GM12873 (cell line): ENCODE measurements at regions not wholly inside any gene's neighbourhood (a gene's known extent, or its start where the extent isn't known, plus 50 kb on each side); places are given as distances from the start of the nearest gene placed in this dataset.

ENCODE experiments used
- TF ChIP-seq, protein P1 (sequence below): IDR thresholded peaks from 2 replicates; pipeline ENCODE4 v1.5.1; 2012; ENCODE audit warnings: low read depth, mild to moderate bottlenecking, moderate library complexity, low read length, control low read depth; ENCODE audit not compliant: insufficient read depth; ENCODE audit errors: missing control alignments

DNA sequence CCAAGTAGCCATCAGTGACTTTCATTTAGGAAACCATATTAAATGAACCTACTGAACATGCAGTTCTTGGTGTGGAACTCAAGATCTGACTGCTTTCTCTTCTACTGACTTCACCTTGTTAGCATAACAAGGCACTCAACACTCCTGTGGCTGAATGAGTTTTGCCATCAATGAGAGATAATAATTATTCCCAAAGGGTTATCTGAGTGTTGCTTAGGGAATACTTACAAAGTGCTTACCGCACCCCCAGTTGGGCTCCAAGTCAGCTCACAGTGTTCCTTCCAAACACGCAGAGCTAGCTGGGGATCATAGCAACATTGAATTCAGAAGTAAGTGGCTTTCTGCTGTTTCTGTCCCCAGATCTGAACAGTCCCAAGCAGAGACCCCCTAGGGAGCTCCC is 182.9 kb downstream of the SREK1 start:
- TF ChIP-seq, protein P1, sequence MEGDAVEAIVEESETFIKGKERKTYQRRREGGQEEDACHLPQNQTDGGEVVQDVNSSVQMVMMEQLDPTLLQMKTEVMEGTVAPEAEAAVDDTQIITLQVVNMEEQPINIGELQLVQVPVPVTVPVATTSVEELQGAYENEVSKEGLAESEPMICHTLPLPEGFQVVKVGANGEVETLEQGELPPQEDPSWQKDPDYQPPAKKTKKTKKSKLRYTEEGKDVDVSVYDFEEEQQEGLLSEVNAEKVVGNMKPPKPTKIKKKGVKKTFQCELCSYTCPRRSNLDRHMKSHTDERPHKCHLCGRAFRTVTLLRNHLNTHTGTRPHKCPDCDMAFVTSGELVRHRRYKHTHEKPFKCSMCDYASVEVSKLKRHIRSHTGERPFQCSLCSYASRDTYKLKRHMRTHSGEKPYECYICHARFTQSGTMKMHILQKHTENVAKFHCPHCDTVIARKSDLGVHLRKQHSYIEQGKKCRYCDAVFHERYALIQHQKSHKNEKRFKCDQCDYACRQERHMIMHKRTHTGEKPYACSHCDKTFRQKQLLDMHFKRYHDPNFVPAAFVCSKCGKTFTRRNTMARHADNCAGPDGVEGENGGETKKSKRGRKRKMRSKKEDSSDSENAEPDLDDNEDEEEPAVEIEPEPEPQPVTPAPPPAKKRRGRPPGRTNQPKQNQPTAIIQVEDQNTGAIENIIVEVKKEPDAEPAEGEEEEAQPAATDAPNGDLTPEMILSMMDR = no peak

DNA sequence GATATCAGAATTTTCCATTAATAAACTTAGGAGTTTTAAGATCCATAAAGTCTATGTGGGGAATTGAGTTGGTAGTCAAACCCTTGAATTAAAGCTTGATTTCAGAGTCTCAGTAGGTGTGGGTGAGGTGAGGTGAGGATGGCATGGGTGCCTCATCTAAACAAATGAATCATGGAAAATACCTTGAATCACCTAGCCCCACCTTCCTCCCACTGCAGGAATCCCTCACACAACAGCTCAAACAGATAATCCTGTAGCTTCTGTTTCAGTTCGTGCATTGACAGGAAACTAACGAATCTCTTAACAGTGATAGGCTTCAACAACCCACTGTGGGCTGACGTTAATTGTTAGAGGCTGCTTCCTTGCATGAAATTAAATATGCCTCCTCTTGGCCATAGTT is 185.0 kb downstream of the SREK1 start:
- TF ChIP-seq, protein P1 = no peak

DNA sequence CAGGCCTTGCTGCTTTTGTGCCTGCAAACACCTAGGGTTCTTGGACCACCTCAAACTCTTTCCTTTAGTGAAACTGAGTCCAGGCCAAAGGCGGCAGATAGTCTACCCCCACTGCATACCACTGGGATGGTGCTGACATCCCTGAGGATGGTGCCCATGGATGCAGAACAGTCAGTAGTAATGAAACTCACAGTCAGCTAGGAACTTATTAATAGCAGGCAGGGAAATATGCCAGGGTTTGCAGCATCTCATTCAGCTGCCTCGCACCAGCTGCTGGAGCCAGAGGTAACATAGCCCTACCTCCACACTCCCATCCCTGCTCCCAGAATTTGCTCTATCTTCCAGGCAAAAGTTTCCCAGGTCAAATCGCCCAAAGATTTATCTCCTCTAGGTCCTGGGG is 189.1 kb downstream of the SREK1 start:
- TF ChIP-seq, protein P1 = no peak

DNA sequence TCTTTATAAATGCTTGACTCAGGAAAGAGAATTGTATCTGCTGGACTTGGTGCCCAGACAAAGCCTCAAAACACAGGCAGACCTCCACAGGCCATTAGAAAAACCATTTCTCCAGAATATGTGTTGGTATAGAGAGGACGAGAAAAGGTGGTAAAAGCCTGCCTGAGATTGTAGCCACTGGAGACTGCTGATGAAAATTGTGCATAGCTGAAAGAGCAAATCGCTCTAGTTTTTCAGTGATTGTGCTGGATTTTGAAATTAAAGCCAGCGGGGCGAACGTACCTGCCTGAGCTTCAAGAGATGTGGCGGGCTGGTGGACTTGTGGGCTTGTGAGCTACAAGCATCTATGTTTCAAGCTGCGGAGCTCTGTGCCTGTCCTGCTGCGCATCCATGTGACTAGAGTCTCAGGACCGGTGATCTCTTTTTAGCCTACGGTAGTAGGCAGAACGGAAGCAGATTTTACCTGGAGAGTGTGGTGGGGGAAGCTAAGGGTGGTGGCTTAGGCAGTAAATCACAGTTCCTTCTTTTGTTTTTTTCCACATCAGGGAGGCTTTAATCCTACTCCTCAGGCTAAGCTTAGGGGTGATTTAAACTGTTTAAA is 193.6 kb downstream of the SREK1 start:
- TF ChIP-seq, protein P1 = no peak

DNA sequence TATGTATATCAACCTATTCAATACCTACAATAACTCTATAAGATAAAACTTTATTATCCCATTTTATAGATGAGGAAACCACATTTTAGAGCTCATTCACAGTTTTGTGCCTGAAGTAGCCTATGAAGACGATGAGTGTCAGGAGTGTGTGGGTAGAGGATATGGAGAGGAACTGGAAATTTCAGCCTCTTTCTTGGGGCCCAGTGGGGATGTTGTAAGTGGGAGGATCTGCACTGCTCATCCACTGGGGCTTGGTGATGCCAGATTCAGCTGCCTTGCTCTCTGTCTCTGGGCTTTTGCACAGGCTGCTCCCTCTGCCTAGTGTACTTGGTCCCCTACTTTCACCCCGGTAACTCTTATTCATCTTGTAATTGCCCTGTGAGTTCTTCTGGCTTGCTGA is 194.7 kb downstream of the SREK1 start:
- TF ChIP-seq, protein P1 = no peak

DNA sequence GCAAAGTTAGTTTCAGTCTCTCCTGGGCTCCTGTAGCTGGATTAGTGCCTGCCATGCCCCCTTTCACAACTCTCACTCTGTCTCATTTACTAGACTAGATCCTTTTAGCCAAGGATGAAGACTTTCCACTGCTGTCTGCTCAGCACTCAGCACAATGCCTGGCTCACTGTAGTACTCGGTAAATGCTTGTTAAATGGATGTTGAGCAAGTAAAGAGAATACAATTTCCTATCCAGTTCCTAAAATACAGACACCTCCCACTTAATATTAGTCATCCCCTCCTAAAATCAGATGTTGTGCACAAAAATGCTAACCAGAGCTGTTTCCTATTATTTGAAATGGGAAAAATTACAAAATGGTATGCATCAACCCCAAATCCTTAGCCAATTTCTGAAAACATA is 195.8 kb downstream of the SREK1 start:
- TF ChIP-seq, protein P1 = no peak

DNA sequence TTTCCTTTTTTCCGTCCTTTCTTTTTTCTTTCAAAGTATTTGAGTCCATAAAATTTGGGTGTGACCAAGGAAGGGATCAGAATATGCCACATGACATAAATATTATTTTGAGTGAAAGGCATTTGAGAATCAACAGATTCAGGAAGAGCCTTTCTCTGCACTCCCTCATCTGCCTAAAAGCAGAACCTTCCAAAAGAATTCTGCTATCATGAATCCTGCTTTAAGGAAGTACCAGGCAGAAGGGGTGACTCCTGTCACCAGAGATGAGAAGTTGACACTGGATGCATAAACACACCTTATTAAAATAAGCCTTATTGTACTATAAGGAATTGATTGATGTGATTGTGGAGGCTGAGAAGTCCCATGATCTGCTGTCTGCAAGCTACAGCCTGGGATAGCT is 196.7 kb downstream of the SREK1 start:
- TF ChIP-seq, protein P1 = no peak
